Kidney (tissue), 13 donors: ENCODE measurements at regions not wholly inside any gene's neighbourhood (a gene's known extent, or its start where the extent isn't known, plus 50 kb on each side); places are given as distances from the start of the nearest gene placed in this dataset.
A peak's percentile ranks its signal among the peaks of the same experiment; 100 is the strongest.

Experiments
- DNase-seq, 5 donors: peaks; one replicate each; pipeline ENCODE4 v3.0.0-alpha.2; 2013 to 2020
- FAIRE-seq: peaks from 2 replicates; lab custom pipeline; 2012; peaks lifted over from hg19 to GRCh38; lab: Jason Lieb, UNC
- H3K27ac ChIP-seq, 2 donors: one replicate each; pipeline ENCODE4 v1.7.0; 2013; ENCODE audit warnings: low read depth in 2 of 2, low read length in 2 of 2, inconsistent platforms in 1 of 2
- H3K27me3 ChIP-seq: one replicate; pipeline ENCODE4 v1.7.1; 2013; ENCODE audit warnings: low read length, inconsistent platforms; ENCODE audit not compliant: control insufficient read depth, insufficient read depth
- H3K36me3 ChIP-seq, 3 donors: one replicate each; pipeline versions ENCODE4 v1.7.0 to v1.7.1; 2013; ENCODE audit warnings: low read length in 3 of 3, control low read depth in 1 of 3, inconsistent platforms in 1 of 3; ENCODE audit not compliant: insufficient read depth in 3 of 3, control insufficient read depth in 2 of 3
- H3K4me1 ChIP-seq, 3 donors: one replicate each; pipeline versions ENCODE4 v1.7.0 to v1.7.1; 2013; ENCODE audit warnings: low read length in 3 of 3, inconsistent platforms in 1 of 3, low read depth in 1 of 3; ENCODE audit not compliant: control insufficient read depth in 2 of 3, insufficient read depth in 2 of 3
- H3K4me3 ChIP-seq, 3 donors: one replicate each; pipeline versions ENCODE4 v1.7.0 to v1.8.1; 2013; ENCODE audit warnings: low read length in 3 of 3, control low read depth in 1 of 3, inconsistent platforms in 1 of 3
- H3K9ac ChIP-seq, 3 donors: one replicate each; pipeline versions ENCODE4 v1.7.0 to v1.7.1; 2013; ENCODE audit warnings: low read length in 3 of 3, control low read depth in 1 of 3, inconsistent platforms in 1 of 3
- H3K9me3 ChIP-seq, 3 donors: one replicate each; pipeline versions ENCODE4 v1.7.0 to v1.7.1; 2013; ENCODE audit warnings: low read length in 3 of 3, control low read depth in 1 of 3, inconsistent platforms in 1 of 3; ENCODE audit not compliant: control insufficient read depth in 2 of 3, insufficient read depth in 1 of 3
- intact Hi-C: fragments of 100-400 bp; cut with DNase I; formaldehyde crosslinking; loops from one replicate; pipeline ENCODE4 v1.11.1; 2022
- TF ChIP-seq, protein P1 (sequence below): IDR thresholded peaks from 3 replicates; pipeline ENCODE4 v1.5.1; 2012; ENCODE audit warnings: mild to moderate bottlenecking, moderate library complexity, borderline replicate concordance; ENCODE audit not compliant: insufficient read depth; ENCODE audit errors: extremely low read depth
- donor health status: control.
- donor health status: control.
- donor health status: control.
- donor health status: control.
- donor health status: control.
- donor health status: DM: yes; HTN: yes; CAD: no.
- donor health status: Normal renal cell carcinoma (clear cell type).

DNA sequence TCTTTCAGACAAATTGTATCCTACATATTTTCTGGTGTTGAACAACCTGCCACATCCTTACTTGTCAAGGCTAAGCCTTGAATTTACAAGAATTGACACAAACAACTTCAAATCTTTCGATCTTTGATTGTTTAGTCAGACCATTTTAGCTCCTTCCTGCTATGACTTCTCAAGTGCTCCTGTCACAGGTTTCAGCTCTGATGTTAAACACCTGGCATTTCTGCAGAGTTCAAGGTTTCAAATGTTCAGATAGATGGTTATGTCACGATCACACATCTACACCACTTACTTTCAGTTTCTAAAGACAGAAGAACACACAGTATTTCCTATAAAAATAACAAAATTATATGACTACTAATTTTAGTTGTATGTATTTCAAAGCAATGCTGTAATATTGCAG is 84.0 kb downstream of the RND3 start:
- no peak overlapping the region for H3K27ac ChIP-seq
- no peaks in the 10 kb centered on the region for H3K4me1 ChIP-seq
- no peak overlapping the region for H3K9ac ChIP-seq
- intact Hi-C loops: no loop called here
- H3K4me3 ChIP-seq: peak overlapping the region; percentile 13 to 46 (median 24)
- H3K36me3 ChIP-seq: no peaks in the 10 kb centered on the region
- no peaks in the 10 kb centered on the region for H3K27me3 ChIP-seq
- H3K9me3 ChIP-seq: no peaks in the 10 kb centered on the region
- no peak for FAIRE-seq
- peak in 2 of 5 donors; percentile 53 to 60 for DNase-seq
- TF ChIP-seq, protein P1, sequence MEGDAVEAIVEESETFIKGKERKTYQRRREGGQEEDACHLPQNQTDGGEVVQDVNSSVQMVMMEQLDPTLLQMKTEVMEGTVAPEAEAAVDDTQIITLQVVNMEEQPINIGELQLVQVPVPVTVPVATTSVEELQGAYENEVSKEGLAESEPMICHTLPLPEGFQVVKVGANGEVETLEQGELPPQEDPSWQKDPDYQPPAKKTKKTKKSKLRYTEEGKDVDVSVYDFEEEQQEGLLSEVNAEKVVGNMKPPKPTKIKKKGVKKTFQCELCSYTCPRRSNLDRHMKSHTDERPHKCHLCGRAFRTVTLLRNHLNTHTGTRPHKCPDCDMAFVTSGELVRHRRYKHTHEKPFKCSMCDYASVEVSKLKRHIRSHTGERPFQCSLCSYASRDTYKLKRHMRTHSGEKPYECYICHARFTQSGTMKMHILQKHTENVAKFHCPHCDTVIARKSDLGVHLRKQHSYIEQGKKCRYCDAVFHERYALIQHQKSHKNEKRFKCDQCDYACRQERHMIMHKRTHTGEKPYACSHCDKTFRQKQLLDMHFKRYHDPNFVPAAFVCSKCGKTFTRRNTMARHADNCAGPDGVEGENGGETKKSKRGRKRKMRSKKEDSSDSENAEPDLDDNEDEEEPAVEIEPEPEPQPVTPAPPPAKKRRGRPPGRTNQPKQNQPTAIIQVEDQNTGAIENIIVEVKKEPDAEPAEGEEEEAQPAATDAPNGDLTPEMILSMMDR: no peak

DNA sequence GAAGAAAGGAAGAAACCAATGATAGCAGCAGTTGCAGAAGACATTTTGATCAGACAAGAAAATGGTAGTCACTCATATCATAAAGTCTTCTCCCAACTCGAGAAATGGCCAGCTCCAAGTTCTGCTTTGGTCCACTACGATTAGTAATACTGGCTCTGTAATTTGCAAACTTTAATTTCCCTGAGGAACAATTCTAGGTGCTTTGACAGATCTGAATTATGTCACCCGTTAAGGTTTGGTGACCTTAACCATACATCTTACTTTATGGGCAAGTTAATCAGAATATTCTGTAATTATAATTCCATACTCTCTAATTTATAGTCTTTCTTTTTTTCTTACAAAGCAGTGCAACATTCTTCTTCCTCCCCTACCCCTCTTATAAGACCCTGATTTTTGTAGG is 84.5 kb downstream of the RND3 start:
- TF ChIP-seq, protein P1: no peak
- Histone ChIP-seq H3K4me1 (no peaks in the 10 kb centered on the region), H3K27ac (no peak overlapping the region), H3K27me3 (no peaks in the 10 kb centered on the region), H3K9me3 (no peaks in the 10 kb centered on the region), H3K4me3 (no peak overlapping the region), H3K36me3 (no peaks in the 10 kb centered on the region), H3K9ac (no peak overlapping the region)
- no peak for FAIRE-seq
- intact Hi-C loops: no loop called here
- DNase-seq: no peak

DNA sequence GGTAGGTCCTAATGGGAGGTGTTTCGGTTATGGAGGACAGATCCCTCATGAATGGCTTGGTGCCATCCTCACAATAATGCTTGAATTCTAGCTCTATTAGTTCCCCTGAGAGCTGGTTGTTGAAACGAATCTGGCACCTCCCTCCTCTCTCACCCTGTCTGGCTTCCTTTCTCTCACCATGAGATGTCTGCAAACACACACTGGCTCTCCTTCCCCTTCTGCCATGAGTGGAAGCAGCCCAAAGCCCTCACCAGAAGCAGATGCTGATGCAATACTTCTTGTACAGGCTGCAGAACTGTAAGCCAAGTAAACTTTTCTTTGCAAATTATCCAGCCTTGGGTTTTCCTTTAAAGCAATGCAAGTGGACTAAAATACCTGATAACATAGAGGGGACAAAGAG is 86.6 kb downstream of the RND3 start:
- H3K27ac ChIP-seq: no peak overlapping the region
- DNase-seq: no peak
- no peak overlapping the region for H3K9ac ChIP-seq
- intact Hi-C loops: no loop called here
- no peak overlapping the region for H3K4me3 ChIP-seq
- H3K36me3 ChIP-seq: no peaks in the 10 kb centered on the region
- FAIRE-seq: no peak
- TF ChIP-seq, protein P1: no peak
- no peaks in the 10 kb centered on the region for H3K27me3 ChIP-seq
- H3K4me1 ChIP-seq: no peaks in the 10 kb centered on the region
- no peaks in the 10 kb centered on the region for H3K9me3 ChIP-seq

DNA sequence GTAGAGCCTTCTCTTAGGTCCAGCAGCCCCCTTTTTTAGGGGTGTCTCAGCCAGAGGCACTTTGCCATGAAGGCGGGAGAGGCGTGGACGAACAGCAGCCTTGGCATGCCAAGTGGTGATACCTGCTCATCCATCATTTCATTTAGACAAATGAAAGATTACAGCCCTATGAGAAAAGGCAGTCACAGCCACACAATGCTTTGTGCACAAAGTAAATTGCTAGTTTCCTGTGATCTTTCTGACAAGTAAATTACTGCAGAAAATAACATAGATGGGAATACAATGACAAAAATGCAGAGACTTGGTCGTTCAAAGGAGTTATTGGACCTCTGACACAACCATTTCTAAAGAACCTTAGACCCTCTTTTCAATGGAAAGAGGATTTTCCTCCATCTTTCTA is 94.9 kb downstream of the RND3 start:
- no peaks in the 10 kb centered on the region for H3K4me1 ChIP-seq
- H3K27me3 ChIP-seq: no peaks in the 10 kb centered on the region
- DNase-seq (no peak), FAIRE-seq (no peak)
- no peak overlapping the region for H3K4me3 ChIP-seq
- intact Hi-C loops: no loop called here
- no peak overlapping the region for H3K9ac ChIP-seq
- TF ChIP-seq, protein P1: no peak
- no peaks in the 10 kb centered on the region for H3K36me3 ChIP-seq
- no peaks in the 10 kb centered on the region for H3K9me3 ChIP-seq
- no peak overlapping the region for H3K27ac ChIP-seq
